Heart right ventricle (tissue), 16 donors: ENCODE measurements at regions not wholly inside any gene's neighbourhood (a gene's known extent, or its start where the extent isn't known, plus 50 kb on each side); places are given as distances from the start of the nearest gene placed in this dataset.

ENCODE experiments used
- ATAC-seq, 8 donors: fragments of 200-7000 bp; cut with Tn5 transposase; one replicate each; pipeline ENCODE4 v1.9.1; 2020; ENCODE audit warnings: mild to moderate bottlenecking in 8 of 8, moderate library complexity in 8 of 8, moderate number of reproducible peaks in 1 of 8
- DNase-seq, 2 donors: peaks; one replicate each; pipeline ENCODE4 v3.0.0-alpha.2; 2020
- H3K27ac ChIP-seq, 10 donors: fragments of 200-600 bp; sonication (generic) in 2 of 10; one replicate each; pipeline versions ENCODE4 v1.5.0 to v1.8.0; 2020 to 2022; ENCODE audit warnings: mild to moderate bottlenecking in 3 of 10
- H3K27me3 ChIP-seq, 7 donors: fragments of 200-600 bp; one replicate each; pipeline ENCODE4 v1.8.0; 2021 to 2022; ENCODE audit warnings: mild to moderate bottlenecking in 2 of 7
- H3K36me3 ChIP-seq, 9 donors: fragments of 200-600 bp; sonication (generic) in 1 of 9; one replicate each; pipeline versions ENCODE4 v1.5.0 to v1.8.0; 2020 to 2022; ENCODE audit warnings: mild to moderate bottlenecking in 2 of 9
- H3K4me1 ChIP-seq, 9 donors: fragments of 200-600 bp; sonication (generic) in 1 of 9; one replicate each; pipeline versions ENCODE4 v1.5.0 to v1.8.0; 2020 to 2022; ENCODE audit warnings: mild to moderate bottlenecking in 4 of 9
- H3K4me3 ChIP-seq, 10 donors: fragments of 200-600 bp; sonication (generic) in 2 of 10; one replicate each; pipeline versions ENCODE4 v1.5.0 to v1.8.0; 2020 to 2022; ENCODE audit warnings: mild to moderate bottlenecking in 7 of 10, moderate library complexity in 2 of 10
- H3K9me3 ChIP-seq, 11 donors: fragments of 200-600 bp in 10 of 11; sonication (generic) in 2 of 11; one replicate each; pipeline versions ENCODE4 v1.5.0 to v1.8.0; 2013 to 2022; ENCODE audit warnings: mild to moderate bottlenecking in 2 of 11, control low read depth in 1 of 11, moderate library complexity in 1 of 11
- WGBS, 2 donors: extraction: QIAGEN DNeasy Blood & Tissue Kit; methylation state at CpG; one replicate each; pipeline ENCODE4 v1.1.7; 2013; ENCODE audit warnings: inconsistent platforms in 1 of 2; 5-methylcytosine and 5-hydroxymethylcytosine counted together
- intact Hi-C, 10 donors: fragments of 100-400 bp; cut with DNase I; formaldehyde crosslinking; loops; one replicate each; pipeline versions ENCODE4 v1.11.1 to v1.14.2; 2022
- TF ChIP-seq, protein P1 (sequence below), 9 donors: fragments of 200-600 bp; sonication (generic) in 2 of 9; IDR thresholded peaks; one replicate each; pipeline versions ENCODE4 v1.5.0 to v1.8.0; 2021 to 2022; ENCODE audit warnings: antibody characterized with exemption in 9 of 9, mild to moderate bottlenecking in 5 of 9, moderate library complexity in 1 of 9
- donor health status: Arrhythmogenic right ventricular cardiomyopathy.
- donor health status: ischemic (EF 13 %, LVEDD 7.1; RV severe dilation, severe dysfunction).
- donor health status: healthy with polysubstance abuse.
- donor health status: DM: no; HTN: yes; CAD: no.
- donor health status: DM: no; HTN: no; CAD: no.
- donor health status: ischemic (EF 25% LVEDD 6.9; RV normal size, moderate dysfunction).
- donor health status: ischemic (EF 25% LVEDD 5.7; RV mildly dilated, moderate dysfunction).
- donor health status: healthy.
- donor health status: DM: yes; HTN: yes; CAD: no.
- donor health status: Ischemic cardiomyopathy.
- donor health status: ischemic (EF 35%, LVEDD 5.7; RV mildly dilated, moderate dysfunction).
- donor health status: nonischemic (EF 11% LVEDD 7.7; RV severe dilation, severe dysfunction).
- donor health status: DM: yes; HTN: yes; CAD: no.
- donor health status: PGD.
- donor health status: ischemic (EF 29% LVEDD 5.4; RV normal size, mild dysfunction).
- donor health status: nonischemic (EF 23%, LVEDD 6.1; RV moderate dilation, normal function).

DNA sequence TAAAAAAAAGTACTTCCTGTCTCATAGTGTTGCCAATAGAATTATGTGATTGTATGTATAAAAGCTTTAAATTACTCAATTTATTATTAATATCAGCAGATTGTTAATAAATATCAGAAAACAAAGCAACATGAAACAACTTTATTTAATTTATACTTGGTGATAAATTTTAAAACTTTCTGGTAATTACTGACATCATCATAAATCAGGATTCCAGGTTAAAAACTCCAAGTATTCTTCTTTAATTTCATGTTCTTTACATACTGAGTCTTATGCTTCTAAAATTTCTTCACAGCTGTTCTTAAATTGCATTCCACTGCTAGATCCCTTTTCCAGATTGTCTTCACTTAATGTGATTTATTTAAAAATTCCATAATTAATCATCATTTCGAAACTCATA, 1224.5 kb downstream of the PCDH18 start:
- Histone ChIP-seq H3K27me3 (no peaks in the 10 kb centered on the region), H3K9me3 (peaks cover 0 to 5% (median 0%) of the 10 kb centered on the region in 11 donors), H3K36me3 (no peaks in the 10 kb centered on the region), H3K4me1 (no peaks in the 10 kb centered on the region), H3K27ac (no peak overlapping the region), H3K4me3 (no peak overlapping the region)
- intact Hi-C loops: no loop called here
- no peak for ATAC-seq
- no peak for DNase-seq
- TF ChIP-seq, protein P1, sequence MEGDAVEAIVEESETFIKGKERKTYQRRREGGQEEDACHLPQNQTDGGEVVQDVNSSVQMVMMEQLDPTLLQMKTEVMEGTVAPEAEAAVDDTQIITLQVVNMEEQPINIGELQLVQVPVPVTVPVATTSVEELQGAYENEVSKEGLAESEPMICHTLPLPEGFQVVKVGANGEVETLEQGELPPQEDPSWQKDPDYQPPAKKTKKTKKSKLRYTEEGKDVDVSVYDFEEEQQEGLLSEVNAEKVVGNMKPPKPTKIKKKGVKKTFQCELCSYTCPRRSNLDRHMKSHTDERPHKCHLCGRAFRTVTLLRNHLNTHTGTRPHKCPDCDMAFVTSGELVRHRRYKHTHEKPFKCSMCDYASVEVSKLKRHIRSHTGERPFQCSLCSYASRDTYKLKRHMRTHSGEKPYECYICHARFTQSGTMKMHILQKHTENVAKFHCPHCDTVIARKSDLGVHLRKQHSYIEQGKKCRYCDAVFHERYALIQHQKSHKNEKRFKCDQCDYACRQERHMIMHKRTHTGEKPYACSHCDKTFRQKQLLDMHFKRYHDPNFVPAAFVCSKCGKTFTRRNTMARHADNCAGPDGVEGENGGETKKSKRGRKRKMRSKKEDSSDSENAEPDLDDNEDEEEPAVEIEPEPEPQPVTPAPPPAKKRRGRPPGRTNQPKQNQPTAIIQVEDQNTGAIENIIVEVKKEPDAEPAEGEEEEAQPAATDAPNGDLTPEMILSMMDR (IDR thresholded peaks at IDR 0.05): no peak
- 83 to 94% methylated on average over 1 of the region's 1 CpG for WGBS, 2 donors

DNA sequence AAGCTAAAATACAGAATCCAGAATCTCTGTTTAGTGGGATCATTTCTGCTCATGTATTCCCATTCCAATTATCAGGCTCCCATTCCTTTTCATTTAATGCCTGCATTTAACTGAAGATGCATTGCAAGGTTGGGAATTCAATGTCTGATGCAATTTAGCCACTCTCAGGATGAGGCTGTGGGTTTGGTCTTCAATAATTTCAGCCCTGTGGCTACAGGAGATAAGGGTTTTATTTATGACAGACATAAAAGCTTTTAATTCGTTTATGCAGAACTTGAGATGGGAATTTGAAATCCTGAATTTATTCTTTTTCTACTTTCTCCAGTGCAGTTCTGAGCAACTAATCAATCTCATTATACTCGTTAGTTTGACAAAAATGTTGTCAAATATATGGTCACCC, 1225.9 kb downstream of the PCDH18 start:
- H3K4me3 ChIP-seq: no peak overlapping the region
- ATAC-seq: no peak
- peaks cover 0 to 5% (median 0%) of the 10 kb centered on the region in 11 donors for H3K9me3 ChIP-seq
- intact Hi-C loops: no loop called here
- no peaks in the 10 kb centered on the region for H3K36me3 ChIP-seq
- H3K27me3 ChIP-seq: no peaks in the 10 kb centered on the region
- TF ChIP-seq, protein P1 (IDR thresholded peaks at IDR 0.05): no peak
- H3K27ac ChIP-seq: no peak overlapping the region
- 71 to 75% methylated on average over 2 of the region's 2 CpGs for WGBS, 2 donors
- DNase-seq: no peak
- H3K4me1 ChIP-seq: no peaks in the 10 kb centered on the region

- Histone ChIP-seq H3K9me3 (peaks cover 0 to 4% (median 0%) of the 10 kb centered on the region in 11 donors), H3K4me3 (no peak overlapping the region), H3K27ac (no peak overlapping the region), H3K4me1 (no peaks in the 10 kb centered on the region), H3K36me3 (no peaks in the 10 kb centered on the region), H3K27me3 (no peaks in the 10 kb centered on the region)
- no peak for DNase-seq
- intact Hi-C loops: no loop called here
- ATAC-seq: no peak
- TF ChIP-seq, protein P1 (IDR thresholded peaks at IDR 0.05): no peak
Observed at GRCh38 chr4:136302566-136302965, 1229.7 kb downstream of the PCDH18 start.

- Histone ChIP-seq H3K4me1 (no peaks in the 10 kb centered on the region), H3K27ac (no peak overlapping the region), H3K27me3 (no peaks in the 10 kb centered on the region), H3K4me3 (no peak overlapping the region), H3K36me3 (no peaks in the 10 kb centered on the region), H3K9me3 (peaks cover 0 to 4% (median 0%) of the 10 kb centered on the region in 11 donors)
- DNase-seq: no peak
- intact Hi-C loops: no loop called here
- no peak for ATAC-seq
- TF ChIP-seq, protein P1 (IDR thresholded peaks at IDR 0.05): no peak
Observed at GRCh38 chr4:136301749-136302495, 1230.4 kb downstream of the PCDH18 start.
